Mesenchymal stem cell (in vitro differentiated cells and primary cell): ENCODE measurements at regions not wholly inside any gene's neighbourhood (a gene's known extent, or its start where the extent isn't known, plus 50 kb on each side); places are given as distances from the start of the nearest gene placed in this dataset.

Experiments used
- DNase-seq: peaks from one replicate; pipeline ENCODE4 v3.0.0-alpha.2; 2013
- H2AFZ ChIP-seq: one replicate; pipeline ENCODE4 v1.6.1; 2013; ENCODE audit warnings: low read depth, mild to moderate bottlenecking, control low read depth, inconsistent platforms, low read length, moderate library complexity
- H2AK5ac ChIP-seq: 2 replicates; pipeline ENCODE4 v1.6.1; 2013; ENCODE audit warnings: low read length, moderate library complexity, mild to moderate bottlenecking, inconsistent platforms; ENCODE audit not compliant: severe bottlenecking
- H2BK120ac ChIP-seq: one replicate; pipeline ENCODE4 v1.6.1; 2013; ENCODE audit warnings: low read depth, mild to moderate bottlenecking, inconsistent platforms, low read length, moderate library complexity
- H2BK12ac ChIP-seq, 2 experiments: one replicate each; pipeline ENCODE4 v1.6.1; 2013; ENCODE audit warnings: inconsistent platforms in 2 of 2, low read length in 2 of 2, mild to moderate bottlenecking in 2 of 2, moderate library complexity in 2 of 2, control low read depth in 1 of 2
- H2BK15ac ChIP-seq: one replicate; pipeline ENCODE4 v1.6.1; 2013; ENCODE audit warnings: mild to moderate bottlenecking, low read depth, inconsistent platforms; ENCODE audit not compliant: poor library complexity, severe bottlenecking
- H2BK5ac ChIP-seq: 2 replicates; pipeline ENCODE4 v1.6.1; 2013; ENCODE audit warnings: low read depth, mild to moderate bottlenecking, low read length, control low read depth, inconsistent platforms; ENCODE audit not compliant: poor library complexity, severe bottlenecking
- H3K14ac ChIP-seq, 2 experiments: one replicate each; pipeline ENCODE4 v1.6.1; 2013; ENCODE audit warnings: inconsistent platforms in 2 of 2, low read length in 2 of 2, control low read depth in 1 of 2, mild to moderate bottlenecking in 1 of 2, moderate library complexity in 1 of 2
- H3K18ac ChIP-seq, 2 experiments: one replicate each; pipeline ENCODE4 v1.6.1; 2013; ENCODE audit warnings: inconsistent platforms in 2 of 2, low read length in 2 of 2, control low read depth in 1 of 2, low read depth in 1 of 2, mild to moderate bottlenecking in 1 of 2
- H3K23ac ChIP-seq, 2 experiments: one replicate each; pipeline ENCODE4 v1.6.1; 2013; ENCODE audit warnings: inconsistent platforms in 2 of 2, low read length in 2 of 2, mild to moderate bottlenecking in 2 of 2, moderate library complexity in 2 of 2, control low read depth in 1 of 2
- H3K27ac ChIP-seq: 2 replicates; pipeline ENCODE4 v1.5.1; 2013; ENCODE audit warnings: mild to moderate bottlenecking, moderate library complexity, low read length, control low read depth, inconsistent platforms; ENCODE audit not compliant: poor library complexity, severe bottlenecking
- H3K27me3 ChIP-seq, 2 experiments: 2 replicates each; pipeline versions ENCODE4 v1.6.1 to v1.7.0; 2013; ENCODE audit warnings: low read length in 2 of 2, mild to moderate bottlenecking in 2 of 2, moderate library complexity in 2 of 2, control low read depth in 1 of 2, inconsistent platforms in 1 of 2; ENCODE audit not compliant: control insufficient read depth in 1 of 2, insufficient read depth in 1 of 2
- H3K36me3 ChIP-seq, 2 experiments: 2 replicates each; pipeline versions ENCODE4 v1.6.1 to v1.7.0; 2013; ENCODE audit warnings: low read length in 2 of 2, control low read depth in 1 of 2, inconsistent platforms in 1 of 2, low read depth in 1 of 2, mild to moderate bottlenecking in 1 of 2; ENCODE audit not compliant: insufficient read depth in 2 of 2, control insufficient read depth in 1 of 2
- H3K4ac ChIP-seq, 2 experiments: one replicate each; pipeline ENCODE4 v1.6.1; 2013; ENCODE audit warnings: inconsistent platforms in 2 of 2, low read length in 2 of 2, mild to moderate bottlenecking in 2 of 2, moderate library complexity in 2 of 2, control low read depth in 1 of 2, low read depth in 1 of 2
- H3K4me1 ChIP-seq: 2 replicates; pipeline ENCODE4 v1.6.1; 2013; ENCODE audit warnings: low read depth, low read length, control low read depth; ENCODE audit not compliant: control insufficient read depth, insufficient read depth
- H3K4me2 ChIP-seq: 2 replicates; pipeline ENCODE4 v1.6.1; 2013; ENCODE audit warnings: low read length, mild to moderate bottlenecking, inconsistent platforms; ENCODE audit not compliant: poor library complexity, severe bottlenecking
- H3K4me3 ChIP-seq, 2 experiments: 2 replicates each; pipeline versions ENCODE4 v1.5.1 to v1.7.0; 2013; ENCODE audit warnings: low read length in 2 of 2, mild to moderate bottlenecking in 2 of 2, control low read depth in 1 of 2, low read depth in 1 of 2; ENCODE audit not compliant: insufficient read depth in 1 of 2
- H3K79me1 ChIP-seq: replicated peaks from 2 replicates; pipeline ENCODE4 v1.6.1; 2013; ENCODE audit warnings: mild to moderate bottlenecking, control low read depth, low read length, inconsistent platforms; ENCODE audit not compliant: poor library complexity, severe bottlenecking
- H3K9ac ChIP-seq: 2 replicates; pipeline ENCODE4 v1.7.0; 2013; ENCODE audit warnings: mild to moderate bottlenecking, low read length, moderate library complexity
- H3K9me3 ChIP-seq: 2 replicates; pipeline ENCODE4 v1.7.0; 2013; ENCODE audit warnings: mild to moderate bottlenecking, low read length; ENCODE audit not compliant: control insufficient read depth
- H4K8ac ChIP-seq: one replicate; pipeline ENCODE4 v1.6.1; 2013; ENCODE audit warnings: inconsistent platforms, mild to moderate bottlenecking, low read length, moderate library complexity
- H4K91ac ChIP-seq: one replicate; pipeline ENCODE4 v1.6.1; 2013; ENCODE audit warnings: mild to moderate bottlenecking, low read length, inconsistent platforms
- WGBS: methylation state at CpG from one replicate; pipeline ENCODE4 v1.1.7; 2013; ENCODE audit warnings: mixed read lengths; 5-methylcytosine and 5-hydroxymethylcytosine counted together

- Histone ChIP-seq H2BK120ac (no peak overlapping the region), H3K4me2 (no peak overlapping the region), H3K27me3 (peaks cover 0 to 8% of the 10 kb centered on the region in 2 experiments), H2BK15ac (no peak overlapping the region), H2AFZ (no peak overlapping the region), H3K4ac (no peak overlapping the region), H3K36me3 (no peaks in the 10 kb centered on the region), H2AK5ac (no peak overlapping the region), H2BK12ac (no peak overlapping the region), H3K4me3 (no peak overlapping the region), H4K91ac (no peak overlapping the region), H3K4me1 (no peaks in the 10 kb centered on the region), H2BK5ac (no peak overlapping the region), H3K18ac (no peak overlapping the region), H3K14ac (no peak overlapping the region), H3K27ac (no peak overlapping the region), H3K23ac (no peak overlapping the region), H3K79me1 (no peaks in the 10 kb centered on the region), H4K8ac (no peak overlapping the region), H3K9me3 (peaks cover 17% of the 10 kb centered on the region), H3K9ac (no peak overlapping the region)
- DNase-seq = peak; percentile 21
- WGBS = 81% methylated on average over 3 of the region's 3 CpGs
Observed at GRCh38 chr15:98568382-98569017, 79.8 kb upstream of the IGF1R start.

- no peaks in the 10 kb centered on the region for H3K4me1 ChIP-seq
- peaks cover 0 to 11% of the 10 kb centered on the region in 2 experiments for H3K27me3 ChIP-seq
- H2AK5ac ChIP-seq = no peak overlapping the region
- H2BK120ac ChIP-seq = no peak overlapping the region
- no peak overlapping the region for H3K9ac ChIP-seq
- H3K4me3 ChIP-seq = no peak overlapping the region
- no peak overlapping the region for H2BK15ac ChIP-seq
- peaks cover 17% of the 10 kb centered on the region for H3K9me3 ChIP-seq
- no peak overlapping the region for H4K91ac ChIP-seq
- no peak overlapping the region for H2AFZ ChIP-seq
- no peak overlapping the region for H3K27ac ChIP-seq
- H3K23ac ChIP-seq = no peak overlapping the region
- no peak overlapping the region for H3K18ac ChIP-seq
- H3K4me2 ChIP-seq = no peak overlapping the region
- no peak overlapping the region for H2BK12ac ChIP-seq
- H2BK5ac ChIP-seq = no peak overlapping the region
- H3K36me3 ChIP-seq = no peaks in the 10 kb centered on the region
- no peak overlapping the region for H3K4ac ChIP-seq
- no peaks in the 10 kb centered on the region for H3K79me1 ChIP-seq
- no peak for DNase-seq
- H3K14ac ChIP-seq = no peak overlapping the region
- 100% methylated on average over 2 of the region's 3 CpGs for WGBS
- H4K8ac ChIP-seq = no peak overlapping the region
Observed at GRCh38 chr15:98570119-98570518, 78.2 kb upstream of the IGF1R start.

- H3K18ac ChIP-seq = no peak overlapping the region
- H3K9me3 ChIP-seq = no peaks in the 10 kb centered on the region
- 36% methylated on average over 10 of the region's 11 CpGs for WGBS
- no peak overlapping the region for H2AK5ac ChIP-seq
- DNase-seq = peak; percentile 12
- H3K4me2 ChIP-seq = no peak overlapping the region
- H3K4me3 ChIP-seq = peak overlapping the region in 1 of 2 experiments; percentile 16
- no peak overlapping the region for H2BK5ac ChIP-seq
- no peaks in the 10 kb centered on the region for H3K79me1 ChIP-seq
- no peak overlapping the region for H3K4ac ChIP-seq
- H3K14ac ChIP-seq = peak overlapping the region in 1 of 2 experiments; percentile 35
- H2AFZ ChIP-seq = peak overlapping the region; percentile 29
- no peak overlapping the region for H3K9ac ChIP-seq
- H4K8ac ChIP-seq = no peak overlapping the region
- no peak overlapping the region for H4K91ac ChIP-seq
- no peak overlapping the region for H3K27ac ChIP-seq
- peaks cover 14 to 38% of the 10 kb centered on the region in 2 experiments for H3K27me3 ChIP-seq
- no peak overlapping the region for H3K23ac ChIP-seq
- no peak overlapping the region for H2BK120ac ChIP-seq
- H3K36me3 ChIP-seq = no peaks in the 10 kb centered on the region
- H2BK12ac ChIP-seq = no peak overlapping the region
- H3K4me1 ChIP-seq = peaks cover 2% of the 10 kb centered on the region
- H2BK15ac ChIP-seq = no peak overlapping the region
Observed at GRCh38 chr15:98580572-98580971, 67.8 kb upstream of the IGF1R start.

- Histone ChIP-seq H3K4me2 (no peak overlapping the region), H2AFZ (no peak overlapping the region), H3K27me3 (peaks cover 16 to 41% of the 10 kb centered on the region in 2 experiments), H3K14ac (no peak overlapping the region), H4K91ac (no peak overlapping the region), H3K9ac (no peak overlapping the region), H4K8ac (no peak overlapping the region), H2BK15ac (no peak overlapping the region), H3K23ac (no peak overlapping the region), H2BK12ac (no peak overlapping the region), H3K27ac (no peak overlapping the region), H2BK120ac (no peak overlapping the region), H2BK5ac (no peak overlapping the region), H3K4me1 (peaks cover 2% of the 10 kb centered on the region), H3K9me3 (no peaks in the 10 kb centered on the region), H3K4me3 (no peak overlapping the region), H3K18ac (no peak overlapping the region), H2AK5ac (no peak overlapping the region), H3K79me1 (no peaks in the 10 kb centered on the region), H3K4ac (no peak overlapping the region), H3K36me3 (no peaks in the 10 kb centered on the region)
- no peak for DNase-seq
- no CpG with 5 or more reads among the region's 5 CpGs for WGBS
Observed at GRCh38 chr15:98581715-98582114, 66.6 kb upstream of the IGF1R start.
